KOPT-K1 (cell line): ENCODE measurements at regions not wholly inside any gene's neighbourhood (a gene's known extent, or its start where the extent isn't known, plus 50 kb on each side); places are given as distances from the start of the nearest gene placed in this dataset.

Experiments
- H3K27ac ChIP-seq: fragments of 200-600 bp; sonication (generic); 2 replicates; pipeline ENCODE4 v1.5.1; 2016; ENCODE audit warnings: antibody characterized with exemption, mild to moderate bottlenecking, low read depth, low read length; ENCODE audit not compliant: poor library complexity, severe bottlenecking
- H3K36me3 ChIP-seq: fragments of 200-600 bp; sonication (generic); 2 replicates; pipeline ENCODE4 v1.5.1; 2017; ENCODE audit warnings: antibody characterized with exemption, mild to moderate bottlenecking, low read length, moderate library complexity; ENCODE audit not compliant: insufficient read depth
- H3K9me3 ChIP-seq: fragments of 200-600 bp; sonication (generic); 2 replicates; pipeline ENCODE4 v1.5.1; 2017; ENCODE audit warnings: antibody characterized with exemption, low read length, mild to moderate bottlenecking; ENCODE audit not compliant: insufficient read depth, poor library complexity, severe bottlenecking

DNA sequence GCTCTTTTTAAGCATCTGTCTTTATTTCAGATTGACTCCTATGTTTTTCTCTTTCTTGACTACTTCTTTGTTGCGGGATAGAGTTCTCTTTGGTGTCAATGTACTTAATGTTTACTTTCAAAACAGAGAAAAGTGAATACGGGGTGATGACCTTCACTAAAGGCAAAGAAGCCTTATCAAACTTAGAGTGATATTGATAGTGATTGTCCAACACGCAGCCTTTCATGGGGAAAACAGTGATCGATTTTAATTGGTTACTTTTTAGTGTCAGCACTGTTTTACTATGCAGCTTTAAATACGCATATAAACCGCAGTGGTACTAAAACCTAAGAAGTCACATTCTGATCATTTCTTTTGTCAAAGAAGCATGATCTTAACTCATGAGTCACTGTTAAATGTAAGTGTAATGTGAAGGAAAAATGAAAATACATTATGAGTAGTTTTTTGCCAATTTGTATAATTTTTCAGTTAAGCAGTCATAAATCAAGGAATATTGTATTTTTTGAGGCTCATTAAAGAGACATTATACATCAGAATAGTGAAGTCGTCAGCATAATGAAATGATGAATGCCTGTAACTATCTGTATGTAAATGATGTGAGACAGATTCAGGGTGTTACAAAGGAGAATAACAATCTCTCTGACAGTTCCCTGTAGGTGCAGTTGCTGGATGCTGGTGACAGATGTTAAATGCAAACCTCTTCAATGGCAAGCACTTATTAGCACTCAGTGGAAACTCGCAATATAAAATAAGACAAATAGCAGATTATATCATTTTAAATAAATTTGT is 2082.8 kb upstream of the TENM3 start:
- Histone ChIP-seq H3K9me3 (no peaks in the 10 kb centered on the region), H3K36me3 (no peaks in the 10 kb centered on the region), H3K27ac (no peak overlapping the region)

- no peaks in the 10 kb centered on the region for H3K9me3 ChIP-seq
- H3K27ac ChIP-seq = no peak overlapping the region
- no peaks in the 10 kb centered on the region for H3K36me3 ChIP-seq
Observed at GRCh38 chr4:180164799-180165198, 2078.4 kb upstream of the TENM3 start.

DNA sequence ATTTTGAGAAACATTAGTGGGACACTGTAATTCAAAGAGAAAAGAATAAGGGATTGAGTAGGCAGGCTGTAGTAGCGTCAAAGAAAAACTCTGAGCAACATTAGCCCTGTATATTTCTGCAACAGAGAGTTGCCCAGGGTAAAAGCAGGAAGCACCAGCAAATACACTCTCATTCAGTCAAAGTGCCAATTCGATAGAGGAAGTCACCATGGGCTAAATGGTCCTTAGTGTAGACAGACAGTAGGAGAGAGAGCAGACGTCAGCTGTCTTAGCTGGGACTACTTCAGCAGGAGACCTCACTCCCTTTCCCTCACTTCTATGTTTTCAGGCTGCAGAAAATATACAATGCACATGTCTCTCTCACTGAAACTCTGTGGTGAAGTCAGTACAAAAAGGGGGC is 2073.8 kb upstream of the TENM3 start:
- Histone ChIP-seq H3K27ac (no peak overlapping the region), H3K36me3 (no peaks in the 10 kb centered on the region), H3K9me3 (no peaks in the 10 kb centered on the region)

GRCh38 chr4:180169966-180170365 is 2073.2 kb upstream of the TENM3 start:
- no peaks in the 10 kb centered on the region for H3K9me3 ChIP-seq
- no peaks in the 10 kb centered on the region for H3K36me3 ChIP-seq
- H3K27ac ChIP-seq = no peak overlapping the region

DNA sequence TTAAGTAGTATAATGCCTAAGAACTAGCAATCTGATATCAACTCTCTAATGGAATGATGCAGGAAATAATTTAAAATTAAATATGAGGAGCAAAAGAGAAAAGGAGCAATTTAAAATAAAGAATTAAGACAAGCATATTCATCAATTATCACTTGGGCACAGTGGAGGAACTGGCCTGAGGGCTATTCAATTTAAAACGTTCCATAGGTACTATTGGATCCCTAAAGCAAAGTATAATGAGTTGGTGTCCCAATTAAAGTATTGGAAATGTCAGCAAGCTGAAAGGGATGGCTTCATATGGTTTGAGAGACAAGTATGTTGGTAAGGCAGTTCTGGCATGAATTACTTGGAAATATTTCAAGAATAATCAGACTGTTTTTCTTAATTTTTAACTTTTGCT is 2064.1 kb upstream of the TENM3 start:
- H3K27ac ChIP-seq = no peak overlapping the region
- H3K36me3 ChIP-seq = no peaks in the 10 kb centered on the region
- no peaks in the 10 kb centered on the region for H3K9me3 ChIP-seq

DNA sequence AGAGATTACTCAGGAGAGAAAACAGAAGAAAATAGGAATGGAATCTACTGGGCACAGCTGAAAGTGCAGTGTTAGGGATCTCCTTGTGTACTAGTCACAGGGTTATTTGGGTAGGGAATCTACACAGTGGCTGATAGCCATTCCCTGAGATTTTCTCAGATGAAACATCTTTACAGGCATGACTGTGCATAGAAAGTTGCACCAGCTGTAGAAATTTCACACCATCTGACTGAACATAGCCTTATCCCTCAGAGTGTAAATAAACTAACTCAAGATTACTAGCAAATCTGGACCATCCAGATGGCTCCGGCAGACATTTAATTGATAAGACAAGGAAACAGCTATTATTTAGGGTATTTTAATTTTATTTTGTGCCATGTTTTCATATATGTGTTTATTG is 2053.5 kb upstream of the TENM3 start:
- Histone ChIP-seq H3K27ac (no peak overlapping the region), H3K36me3 (no peaks in the 10 kb centered on the region), H3K9me3 (no peaks in the 10 kb centered on the region)

GRCh38 chr4:180190382-180190781 is 2052.8 kb upstream of the TENM3 start:
- H3K9me3 ChIP-seq = no peaks in the 10 kb centered on the region
- no peak overlapping the region for H3K27ac ChIP-seq
- H3K36me3 ChIP-seq = no peaks in the 10 kb centered on the region

DNA sequence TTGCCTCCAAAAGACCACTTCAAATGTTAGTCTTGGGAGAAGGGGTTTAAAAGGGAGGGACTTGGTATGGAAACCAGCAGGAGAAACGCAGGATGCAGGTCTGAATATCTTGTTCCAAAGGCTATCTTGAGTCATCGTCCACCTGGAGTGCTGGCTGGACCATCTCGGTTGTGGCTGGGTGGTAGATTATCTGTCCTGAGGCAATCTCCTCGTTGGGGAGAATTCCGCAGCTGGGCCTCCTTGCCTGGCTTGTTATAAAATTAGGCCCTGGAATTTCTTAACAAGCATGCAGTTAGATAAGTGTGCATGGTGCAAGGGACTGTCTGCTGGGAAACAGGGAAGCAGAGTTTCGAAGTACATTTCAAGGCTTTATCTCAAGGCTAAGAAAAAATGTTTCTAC is 2045.7 kb upstream of the TENM3 start:
- Histone ChIP-seq H3K9me3 (no peaks in the 10 kb centered on the region), H3K27ac (no peak overlapping the region), H3K36me3 (no peaks in the 10 kb centered on the region)

- Histone ChIP-seq H3K27ac (no peak overlapping the region), H3K36me3 (no peaks in the 10 kb centered on the region), H3K9me3 (no peaks in the 10 kb centered on the region)
Observed at GRCh38 chr4:180203349-180203748, 2039.9 kb upstream of the TENM3 start.

- H3K27ac ChIP-seq = no peak overlapping the region
- H3K9me3 ChIP-seq = no peaks in the 10 kb centered on the region
- no peaks in the 10 kb centered on the region for H3K36me3 ChIP-seq
Observed at GRCh38 chr4:180205276-180205675, 2037.9 kb upstream of the TENM3 start.

DNA sequence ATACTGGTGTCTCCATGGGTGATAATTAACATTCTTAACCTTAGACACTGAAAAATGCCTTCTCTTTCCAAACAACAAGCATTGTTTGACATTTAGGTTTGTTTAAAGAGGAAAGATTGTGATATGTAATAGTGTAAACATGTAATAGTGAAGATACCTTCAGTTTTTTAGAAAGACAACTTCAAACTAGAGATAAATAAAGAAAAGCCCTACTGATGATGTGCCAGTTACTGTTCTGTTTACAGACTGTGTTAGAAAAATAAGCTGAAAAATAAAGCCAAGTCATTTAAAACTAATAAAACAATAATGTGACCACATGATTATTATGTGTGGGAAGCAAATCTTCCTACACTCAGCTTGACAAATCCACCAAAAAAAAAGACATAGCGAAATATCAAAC is 2035.3 kb upstream of the TENM3 start:
- no peaks in the 10 kb centered on the region for H3K36me3 ChIP-seq
- H3K27ac ChIP-seq = no peak overlapping the region
- H3K9me3 ChIP-seq = no peaks in the 10 kb centered on the region

- no peaks in the 10 kb centered on the region for H3K9me3 ChIP-seq
- no peaks in the 10 kb centered on the region for H3K36me3 ChIP-seq
- H3K27ac ChIP-seq = no peak overlapping the region
Observed at GRCh38 chr4:180217070-180217469, 2026.1 kb upstream of the TENM3 start.

- Histone ChIP-seq H3K9me3 (no peaks in the 10 kb centered on the region), H3K36me3 (no peaks in the 10 kb centered on the region), H3K27ac (no peak overlapping the region)
Observed at GRCh38 chr4:180219080-180219479, 2024.1 kb upstream of the TENM3 start.

- no peaks in the 10 kb centered on the region for H3K36me3 ChIP-seq
- H3K27ac ChIP-seq = no peak overlapping the region
- H3K9me3 ChIP-seq = no peaks in the 10 kb centered on the region
Observed at GRCh38 chr4:180225977-180226376, 2017.2 kb upstream of the TENM3 start.

DNA sequence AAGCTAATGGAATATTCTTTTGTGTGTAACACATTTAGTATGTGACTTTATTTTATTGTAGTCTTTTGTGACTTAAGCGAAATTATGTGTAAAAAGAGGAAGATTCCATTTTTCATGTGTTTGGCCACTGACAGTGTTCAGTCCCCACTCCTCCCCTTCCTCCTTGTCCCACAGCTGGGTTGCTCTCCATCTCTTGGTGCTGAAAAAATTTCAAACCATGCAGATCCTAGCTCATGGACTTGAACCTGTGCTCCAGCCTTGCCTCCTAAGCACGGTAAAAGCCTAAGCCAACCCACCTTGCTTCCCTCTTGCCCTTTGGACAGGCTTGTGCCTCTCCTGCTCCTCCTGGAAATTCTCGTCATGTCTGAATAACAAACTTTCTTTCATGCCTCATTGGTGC is 2008.5 kb upstream of the TENM3 start:
- H3K36me3 ChIP-seq = no peaks in the 10 kb centered on the region
- H3K27ac ChIP-seq = no peak overlapping the region
- no peaks in the 10 kb centered on the region for H3K9me3 ChIP-seq

DNA sequence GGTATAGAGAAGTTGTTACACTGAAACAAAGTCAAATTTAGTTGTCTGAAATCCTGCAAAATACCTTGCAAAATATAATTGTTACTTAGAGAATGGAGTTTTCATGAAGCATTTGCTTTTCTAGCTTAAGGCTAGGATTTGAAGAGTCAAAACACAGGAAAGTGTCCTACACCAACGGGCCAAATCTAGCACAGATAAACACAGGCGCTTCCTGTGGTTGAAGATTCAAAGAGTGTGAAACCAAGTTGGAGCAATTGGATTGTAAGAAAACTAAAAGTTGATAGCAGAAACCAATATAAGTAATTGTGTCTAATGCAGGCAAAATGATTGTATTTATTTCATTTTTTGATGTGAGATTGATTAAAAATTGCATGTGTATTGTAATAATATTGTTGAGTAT is 2002.5 kb upstream of the TENM3 start:
- Histone ChIP-seq H3K36me3 (no peaks in the 10 kb centered on the region), H3K9me3 (no peaks in the 10 kb centered on the region), H3K27ac (peak overlapping the region; percentile 30)
